ENCODE measurements at regions not wholly inside any gene's neighbourhood (a gene's known extent, or its start where the extent isn't known, plus 50 kb on each side); places are given as distances from the start of the nearest gene placed in this dataset.

DNA sequence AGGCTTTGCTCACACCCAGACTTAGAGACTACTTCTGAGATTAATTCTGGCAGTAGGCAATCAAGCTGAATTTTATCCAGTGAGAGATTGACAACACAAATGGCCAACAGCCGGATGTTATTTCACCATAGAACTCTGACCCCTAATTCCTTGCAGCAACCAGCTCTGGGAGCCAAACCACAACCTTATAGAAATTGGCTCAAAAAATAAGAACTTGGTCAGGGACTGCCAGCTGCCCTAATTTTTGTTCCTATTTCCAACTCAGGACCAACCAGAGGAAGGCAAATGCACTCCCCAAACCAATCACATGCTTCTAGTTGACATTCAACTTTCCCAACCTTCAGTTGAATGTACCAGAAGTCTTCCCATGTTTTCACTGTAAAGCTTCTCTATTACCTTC is 269.7 kb downstream of the HS3ST1 start:
- no peak for ATAC-seq (ENCODE audit: insufficient read depth, low read depth)

DNA sequence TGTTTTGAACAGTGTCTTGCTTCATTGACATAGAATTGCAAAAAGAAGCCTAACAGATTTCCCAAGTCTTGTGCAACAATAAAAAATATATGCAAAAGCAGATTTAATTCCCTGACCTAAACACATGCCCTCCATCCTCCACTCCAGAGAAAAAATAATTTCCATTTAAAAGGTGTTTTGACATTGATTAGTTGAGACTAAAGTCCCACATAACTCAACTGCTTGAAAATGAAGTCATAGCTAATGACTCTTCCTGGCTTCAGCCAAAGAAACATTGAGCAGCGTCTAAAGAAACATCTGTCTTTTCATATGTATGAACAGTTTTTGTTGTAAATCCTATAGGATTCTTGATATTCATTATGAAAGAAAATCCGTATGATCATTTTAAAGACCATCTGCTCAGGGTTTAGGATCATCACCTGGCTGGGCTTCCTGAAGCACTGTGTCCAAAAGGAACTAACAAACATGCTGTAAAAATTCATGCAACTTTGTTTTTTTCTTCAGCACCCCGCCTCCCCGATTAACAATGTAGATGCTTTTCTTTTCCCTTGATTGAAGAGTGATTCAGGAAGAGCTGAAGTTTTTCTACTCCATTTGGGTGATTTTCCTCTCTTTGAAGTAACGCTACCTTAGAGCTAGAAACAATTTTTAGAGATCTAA is 273.4 kb downstream of the HS3ST1 start:
- Histone ChIP-seq H3K79me2 (ENCODE audit: insufficient read depth, low read length) (no peaks in the 10 kb centered on the region), H2AFZ (ENCODE audit: low read depth, low read length) (no peak overlapping the region), H3K4me3 (ENCODE audit: low read depth in 1 of 2, low read length in 2 of 2) (no peak overlapping the region), H3K36me3 (ENCODE audit: insufficient read depth, low read length) (no peaks in the 10 kb centered on the region), H4K20me1 (ENCODE audit: insufficient read depth, low read length) (no peaks in the 10 kb centered on the region), H3K27me3 (ENCODE audit: insufficient read depth, low read length, poor library complexity) (no peaks in the 10 kb centered on the region), H3K9me3 (ENCODE audit: insufficient read depth, low read length, severe bottlenecking) (no peaks in the 10 kb centered on the region), H3K4me1 (ENCODE audit: insufficient read depth, low read length) (no peaks in the 10 kb centered on the region), H3K9ac (ENCODE audit: low read depth, low read length) (no peak overlapping the region), H3K27ac (ENCODE audit: low read length) (no peak overlapping the region), H3K4me2 (ENCODE audit: insufficient read depth, low read length) (no peak overlapping the region)
- TF ChIP-seq, protein P1, sequence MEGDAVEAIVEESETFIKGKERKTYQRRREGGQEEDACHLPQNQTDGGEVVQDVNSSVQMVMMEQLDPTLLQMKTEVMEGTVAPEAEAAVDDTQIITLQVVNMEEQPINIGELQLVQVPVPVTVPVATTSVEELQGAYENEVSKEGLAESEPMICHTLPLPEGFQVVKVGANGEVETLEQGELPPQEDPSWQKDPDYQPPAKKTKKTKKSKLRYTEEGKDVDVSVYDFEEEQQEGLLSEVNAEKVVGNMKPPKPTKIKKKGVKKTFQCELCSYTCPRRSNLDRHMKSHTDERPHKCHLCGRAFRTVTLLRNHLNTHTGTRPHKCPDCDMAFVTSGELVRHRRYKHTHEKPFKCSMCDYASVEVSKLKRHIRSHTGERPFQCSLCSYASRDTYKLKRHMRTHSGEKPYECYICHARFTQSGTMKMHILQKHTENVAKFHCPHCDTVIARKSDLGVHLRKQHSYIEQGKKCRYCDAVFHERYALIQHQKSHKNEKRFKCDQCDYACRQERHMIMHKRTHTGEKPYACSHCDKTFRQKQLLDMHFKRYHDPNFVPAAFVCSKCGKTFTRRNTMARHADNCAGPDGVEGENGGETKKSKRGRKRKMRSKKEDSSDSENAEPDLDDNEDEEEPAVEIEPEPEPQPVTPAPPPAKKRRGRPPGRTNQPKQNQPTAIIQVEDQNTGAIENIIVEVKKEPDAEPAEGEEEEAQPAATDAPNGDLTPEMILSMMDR (IDR thresholded peaks at IDR 0.05; ENCODE audit: borderline replicate concordance, extremely low read depth, low read length, poor library complexity, severe bottlenecking): no peak
- TF ChIP-seq EZH2 (IDR thresholded peaks at IDR 0.05; ENCODE audit: borderline replicate concordance, low read depth, low read length, severe bottlenecking): no peak
- ATAC-seq (ENCODE audit: insufficient read depth, low read depth) (no peak), DNase-seq (no peak)

More for the DNA sequence above, 269.7 kb downstream of the HS3ST1 start:
- Histone ChIP-seq H3K4me3 (ENCODE audit: low read depth in 1 of 2, low read length in 2 of 2) (no peak overlapping the region), H3K27ac (ENCODE audit: low read length) (no peak overlapping the region), H3K4me1 (ENCODE audit: insufficient read depth, low read length) (no peaks in the 10 kb centered on the region), H2AFZ (ENCODE audit: low read depth, low read length) (no peak overlapping the region), H3K4me2 (ENCODE audit: insufficient read depth, low read length) (no peak overlapping the region), H3K79me2 (ENCODE audit: insufficient read depth, low read length) (no peaks in the 10 kb centered on the region), H3K9ac (ENCODE audit: low read depth, low read length) (no peak overlapping the region), H4K20me1 (ENCODE audit: insufficient read depth, low read length) (no peaks in the 10 kb centered on the region), H3K36me3 (ENCODE audit: insufficient read depth, low read length) (no peaks in the 10 kb centered on the region), H3K27me3 (ENCODE audit: insufficient read depth, low read length, poor library complexity) (no peaks in the 10 kb centered on the region), H3K9me3 (ENCODE audit: insufficient read depth, low read length, severe bottlenecking) (no peaks in the 10 kb centered on the region)
- TF ChIP-seq EZH2 (IDR thresholded peaks at IDR 0.05; ENCODE audit: borderline replicate concordance, low read depth, low read length, severe bottlenecking): no peak
- TF ChIP-seq, protein P1 (IDR thresholded peaks at IDR 0.05; ENCODE audit: borderline replicate concordance, extremely low read depth, low read length, poor library complexity, severe bottlenecking): no peak
- no peak for DNase-seq

DNA sequence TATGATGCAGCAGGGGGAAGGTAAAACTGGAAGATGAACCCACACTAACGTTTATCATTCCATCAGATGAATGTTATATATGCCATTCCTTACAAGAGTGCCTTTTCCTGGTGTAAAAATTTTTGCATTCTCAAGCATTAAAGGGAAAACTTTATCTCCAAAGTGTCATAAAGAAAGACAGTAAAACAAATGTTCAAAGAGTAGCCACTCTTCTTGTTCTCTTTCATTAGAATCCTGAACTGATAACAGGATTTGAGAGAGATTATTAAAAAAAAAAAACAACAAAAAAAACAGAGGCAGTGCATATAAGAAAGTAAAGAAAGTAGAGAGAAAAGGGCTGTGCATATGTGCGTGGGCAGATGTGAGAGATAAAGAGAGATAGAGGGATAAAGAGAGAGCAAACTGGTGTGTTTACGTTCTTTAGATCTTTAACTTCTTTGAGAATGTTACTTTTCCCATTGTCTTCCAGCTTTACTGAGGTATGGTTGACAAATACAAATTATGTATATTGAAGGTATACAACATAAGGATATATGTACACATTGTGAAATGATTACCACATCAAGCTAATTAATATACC is 275.4 kb downstream of the HS3ST1 start:
- TF ChIP-seq, protein P1 (IDR thresholded peaks at IDR 0.05; ENCODE audit: borderline replicate concordance, extremely low read depth, low read length, poor library complexity, severe bottlenecking): no peak
- TF ChIP-seq EZH2 (IDR thresholded peaks at IDR 0.05; ENCODE audit: borderline replicate concordance, low read depth, low read length, severe bottlenecking): no peak
- no peak overlapping the region for H2AFZ ChIP-seq (ENCODE audit: low read depth, low read length)
- H3K4me2 ChIP-seq (ENCODE audit: insufficient read depth, low read length): no peak overlapping the region
- ATAC-seq (ENCODE audit: insufficient read depth, low read depth): no peak
- H3K79me2 ChIP-seq (ENCODE audit: insufficient read depth, low read length): no peaks in the 10 kb centered on the region
- H3K9ac ChIP-seq (ENCODE audit: low read depth, low read length): no peak overlapping the region
- no peaks in the 10 kb centered on the region for H3K36me3 ChIP-seq (ENCODE audit: insufficient read depth, low read length)
- no peaks in the 10 kb centered on the region for H3K9me3 ChIP-seq (ENCODE audit: insufficient read depth, low read length, severe bottlenecking)
- H3K27me3 ChIP-seq (ENCODE audit: insufficient read depth, low read length, poor library complexity): no peaks in the 10 kb centered on the region
- no peak overlapping the region for H3K27ac ChIP-seq (ENCODE audit: low read length)
- no peak for DNase-seq
- no peaks in the 10 kb centered on the region for H4K20me1 ChIP-seq (ENCODE audit: insufficient read depth, low read length)
- no peak overlapping the region for H3K4me3 ChIP-seq (ENCODE audit: low read depth in 1 of 2, low read length in 2 of 2)
- no peaks in the 10 kb centered on the region for H3K4me1 ChIP-seq (ENCODE audit: insufficient read depth, low read length)

Measured in DND-41 (cell line).